ENCODE measurements at regions not wholly inside any gene's neighbourhood (a gene's known extent, or its start where the extent isn't known, plus 50 kb on each side); places are given as distances from the start of the nearest gene placed in this dataset.

DNA sequence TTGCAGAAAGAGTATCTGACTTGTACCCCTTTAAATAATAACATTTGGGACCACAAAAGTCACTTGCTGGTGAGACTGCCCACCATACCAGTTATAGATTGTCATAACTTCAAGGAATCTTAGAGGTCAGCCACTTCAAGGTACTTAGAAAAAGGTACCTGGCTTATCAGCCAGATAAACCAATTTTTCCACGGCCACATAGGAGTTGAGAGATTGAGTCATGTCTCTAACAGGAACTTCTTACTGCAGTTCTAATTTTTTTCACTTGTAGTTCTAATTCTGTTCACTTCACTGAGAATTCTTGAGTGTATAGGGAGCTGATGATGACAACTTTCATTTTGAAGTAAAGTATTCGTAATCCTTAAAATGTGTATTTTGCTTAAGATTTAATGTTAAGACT lies 317.1 kb upstream of the CBLB start:
- no peaks in the 10 kb centered on the region for H3K27me3 ChIP-seq
- no peaks in the 10 kb centered on the region for H3K4me1 ChIP-seq
- H3K9me3 ChIP-seq, result no peaks in the 10 kb centered on the region
- TF ChIP-seq, protein P1, sequence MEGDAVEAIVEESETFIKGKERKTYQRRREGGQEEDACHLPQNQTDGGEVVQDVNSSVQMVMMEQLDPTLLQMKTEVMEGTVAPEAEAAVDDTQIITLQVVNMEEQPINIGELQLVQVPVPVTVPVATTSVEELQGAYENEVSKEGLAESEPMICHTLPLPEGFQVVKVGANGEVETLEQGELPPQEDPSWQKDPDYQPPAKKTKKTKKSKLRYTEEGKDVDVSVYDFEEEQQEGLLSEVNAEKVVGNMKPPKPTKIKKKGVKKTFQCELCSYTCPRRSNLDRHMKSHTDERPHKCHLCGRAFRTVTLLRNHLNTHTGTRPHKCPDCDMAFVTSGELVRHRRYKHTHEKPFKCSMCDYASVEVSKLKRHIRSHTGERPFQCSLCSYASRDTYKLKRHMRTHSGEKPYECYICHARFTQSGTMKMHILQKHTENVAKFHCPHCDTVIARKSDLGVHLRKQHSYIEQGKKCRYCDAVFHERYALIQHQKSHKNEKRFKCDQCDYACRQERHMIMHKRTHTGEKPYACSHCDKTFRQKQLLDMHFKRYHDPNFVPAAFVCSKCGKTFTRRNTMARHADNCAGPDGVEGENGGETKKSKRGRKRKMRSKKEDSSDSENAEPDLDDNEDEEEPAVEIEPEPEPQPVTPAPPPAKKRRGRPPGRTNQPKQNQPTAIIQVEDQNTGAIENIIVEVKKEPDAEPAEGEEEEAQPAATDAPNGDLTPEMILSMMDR (IDR thresholded peaks at IDR 0.05), result no peak
- TF ChIP-seq POLR2A (IDR thresholded peaks at IDR 0.05), result no peak
- no peak overlapping the region for H3K27ac ChIP-seq
- H3K36me3 ChIP-seq, result no peaks in the 10 kb centered on the region
- no peak overlapping the region for H3K4me3 ChIP-seq
- no peak for DNase-seq

DNA sequence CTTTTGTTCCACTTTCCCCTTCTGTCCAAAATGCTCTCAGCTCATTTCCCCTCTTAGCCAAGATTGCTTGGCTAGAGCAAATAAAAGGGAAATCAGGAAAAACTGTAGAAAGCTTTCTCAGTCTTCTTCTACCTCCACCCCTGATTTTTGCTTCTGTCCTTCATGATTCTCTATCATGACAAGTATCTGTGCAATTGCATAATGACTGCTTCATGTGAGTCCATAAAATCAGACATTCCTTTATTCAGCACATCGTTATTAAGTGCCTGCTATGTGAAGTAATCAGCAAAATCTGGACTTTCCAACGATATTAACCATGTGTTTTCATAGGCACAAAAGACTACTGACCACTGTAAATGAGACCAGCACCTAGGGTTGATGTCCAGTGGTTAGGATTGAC lies 321.5 kb upstream of the CBLB start:
- Histone ChIP-seq H3K4me1 (no peaks in the 10 kb centered on the region), H3K36me3 (no peaks in the 10 kb centered on the region), H3K27ac (no peak overlapping the region), H3K4me3 (no peak overlapping the region), H3K9me3 (no peaks in the 10 kb centered on the region), H3K27me3 (no peaks in the 10 kb centered on the region)
- DNase-seq, result no peak
- TF ChIP-seq, protein P1 (IDR thresholded peaks at IDR 0.05), result no peak
- TF ChIP-seq POLR2A (IDR thresholded peaks at IDR 0.05), result no peak

DNA sequence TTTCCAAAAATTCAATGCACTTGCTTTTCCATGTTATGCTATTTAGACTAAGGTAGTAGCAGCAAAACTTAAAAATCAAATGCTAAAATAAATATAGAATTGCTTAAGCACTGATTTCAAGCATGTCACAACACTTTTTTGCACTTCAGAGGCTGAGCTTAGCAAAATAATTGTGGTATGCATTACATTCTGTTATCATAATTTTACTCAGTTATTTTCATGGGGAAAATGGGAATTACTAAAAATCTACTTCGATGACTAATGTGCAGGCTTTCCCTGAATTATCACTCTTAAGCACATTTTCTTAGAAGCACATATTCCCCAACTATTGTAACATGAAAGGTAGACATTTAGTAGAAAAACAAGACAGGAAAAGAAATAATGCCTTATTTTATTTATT lies 322.4 kb upstream of the CBLB start:
- H3K27ac ChIP-seq, result no peak overlapping the region
- H3K9me3 ChIP-seq, result no peaks in the 10 kb centered on the region
- H3K4me1 ChIP-seq, result no peaks in the 10 kb centered on the region
- TF ChIP-seq POLR2A (IDR thresholded peaks at IDR 0.05), result no peak
- TF ChIP-seq, protein P1 (IDR thresholded peaks at IDR 0.05), result no peak
- H3K27me3 ChIP-seq, result no peaks in the 10 kb centered on the region
- DNase-seq, result no peak
- H3K36me3 ChIP-seq, result no peaks in the 10 kb centered on the region
- no peak overlapping the region for H3K4me3 ChIP-seq

DNA sequence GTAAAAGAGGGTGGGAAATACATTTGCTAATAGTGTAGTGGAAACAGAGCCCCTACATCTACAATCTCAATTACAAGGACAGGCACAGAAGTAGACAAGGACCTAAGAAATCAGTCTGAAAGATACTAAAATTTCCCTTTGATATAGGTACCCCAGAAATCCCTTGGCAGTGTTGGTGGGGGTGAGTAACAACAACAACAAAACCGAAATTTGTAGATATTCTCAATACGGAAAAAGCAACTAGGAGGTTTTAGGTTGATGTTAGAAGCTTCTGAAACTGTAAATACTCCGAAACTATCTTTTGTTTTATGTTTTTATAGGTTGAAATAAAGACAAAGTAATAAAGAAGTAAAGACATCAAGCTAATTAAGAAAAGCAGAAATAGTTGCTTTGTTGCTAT lies 323.1 kb upstream of the CBLB start:
- no peak for DNase-seq
- Histone ChIP-seq H3K27me3 (no peaks in the 10 kb centered on the region), H3K36me3 (no peaks in the 10 kb centered on the region), H3K9me3 (no peaks in the 10 kb centered on the region), H3K4me3 (no peak overlapping the region), H3K4me1 (no peaks in the 10 kb centered on the region), H3K27ac (no peak overlapping the region)
- no peak for TF ChIP-seq POLR2A (IDR thresholded peaks at IDR 0.05)
- TF ChIP-seq, protein P1 (IDR thresholded peaks at IDR 0.05), result no peak

DNA sequence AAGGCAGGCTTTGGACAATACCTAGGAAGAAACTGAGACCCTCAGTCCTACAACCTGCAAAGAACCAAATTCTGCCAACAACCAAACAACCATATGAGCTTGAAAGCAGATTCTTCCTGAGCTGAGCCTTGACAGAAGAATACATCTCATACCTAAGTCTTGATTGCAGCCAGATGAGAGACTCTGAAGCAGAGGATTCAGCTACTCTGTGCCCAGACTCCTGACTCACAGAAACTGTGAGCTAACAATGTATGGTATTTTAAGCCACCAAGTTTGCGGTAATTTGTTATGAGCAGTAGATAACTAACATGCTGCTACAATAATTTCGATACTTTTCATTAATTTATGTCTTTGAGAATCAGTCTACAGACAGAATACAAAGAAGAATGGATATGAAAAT lies 325.1 kb upstream of the CBLB start:
- H3K27me3 ChIP-seq, result no peaks in the 10 kb centered on the region
- no peak overlapping the region for H3K27ac ChIP-seq
- H3K4me1 ChIP-seq, result no peaks in the 10 kb centered on the region
- no peak overlapping the region for H3K4me3 ChIP-seq
- DNase-seq, result no peak
- TF ChIP-seq, protein P1 (IDR thresholded peaks at IDR 0.05), result no peak
- no peak for TF ChIP-seq POLR2A (IDR thresholded peaks at IDR 0.05)
- H3K9me3 ChIP-seq, result no peaks in the 10 kb centered on the region
- H3K36me3 ChIP-seq, result no peaks in the 10 kb centered on the region

DNA sequence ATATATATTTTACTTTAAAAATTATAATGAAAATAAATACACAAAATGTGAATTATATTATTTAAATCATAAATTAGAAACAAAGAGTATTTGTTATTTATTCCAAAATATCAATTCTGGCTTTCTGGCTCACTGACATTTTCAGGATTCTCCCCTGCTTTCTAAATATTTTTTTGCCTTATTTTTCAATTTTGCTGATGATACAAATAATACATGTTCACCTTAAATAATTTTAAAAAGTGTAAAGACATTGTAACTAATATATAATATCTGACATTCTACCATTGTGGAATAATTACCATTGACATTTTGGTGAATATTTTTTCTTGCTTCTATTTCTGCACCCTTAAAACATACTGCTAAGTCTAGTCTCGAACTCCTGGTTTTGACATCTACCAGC lies 325.9 kb upstream of the CBLB start:
- no peak for DNase-seq
- no peak overlapping the region for H3K4me3 ChIP-seq
- TF ChIP-seq, protein P1 (IDR thresholded peaks at IDR 0.05), result no peak
- no peak for TF ChIP-seq POLR2A (IDR thresholded peaks at IDR 0.05)
- no peaks in the 10 kb centered on the region for H3K4me1 ChIP-seq
- no peaks in the 10 kb centered on the region for H3K9me3 ChIP-seq
- H3K27ac ChIP-seq, result no peak overlapping the region
- no peaks in the 10 kb centered on the region for H3K36me3 ChIP-seq
- H3K27me3 ChIP-seq, result no peaks in the 10 kb centered on the region

Data from Peyer's patch (tissue), 4 donors.